ENCODE measurements at regions not wholly inside any gene's neighbourhood (a gene's known extent, or its start where the extent isn't known, plus 50 kb on each side); places are given as distances from the start of the nearest gene placed in this dataset.

- TF ChIP-seq EZH2 (IDR thresholded peaks at IDR 0.05; ENCODE audit: low read length, unreplicated experiment): no peak
- TF ChIP-seq CTCF (conservative IDR thresholded peaks at IDR 0.05; ENCODE audit: low read depth, low read length): no peak
Measured at GRCh38 chr18:53790786-53791185, 433.7 kb downstream of the MBD2 start.

Measured in PC-3 (cell line).